Renal cortical epithelial cell (primary cell): ENCODE measurements at regions not wholly inside any gene's neighbourhood (a gene's known extent, or its start where the extent isn't known, plus 50 kb on each side); places are given as distances from the start of the nearest gene placed in this dataset.
A peak's percentile ranks its signal among the peaks of the same experiment; 100 is the strongest.
"Not testable (repeated sequence)": the region's sequence is repeated elsewhere in the genome, so short reads cannot be mapped to it uniquely, and the experiment has no call there.

ENCODE experiments used
- DNase-seq: peaks from one replicate; pipeline ENCODE4 v3.0.0-alpha.2; 2011; ENCODE audit warnings: low read depth

DNA sequence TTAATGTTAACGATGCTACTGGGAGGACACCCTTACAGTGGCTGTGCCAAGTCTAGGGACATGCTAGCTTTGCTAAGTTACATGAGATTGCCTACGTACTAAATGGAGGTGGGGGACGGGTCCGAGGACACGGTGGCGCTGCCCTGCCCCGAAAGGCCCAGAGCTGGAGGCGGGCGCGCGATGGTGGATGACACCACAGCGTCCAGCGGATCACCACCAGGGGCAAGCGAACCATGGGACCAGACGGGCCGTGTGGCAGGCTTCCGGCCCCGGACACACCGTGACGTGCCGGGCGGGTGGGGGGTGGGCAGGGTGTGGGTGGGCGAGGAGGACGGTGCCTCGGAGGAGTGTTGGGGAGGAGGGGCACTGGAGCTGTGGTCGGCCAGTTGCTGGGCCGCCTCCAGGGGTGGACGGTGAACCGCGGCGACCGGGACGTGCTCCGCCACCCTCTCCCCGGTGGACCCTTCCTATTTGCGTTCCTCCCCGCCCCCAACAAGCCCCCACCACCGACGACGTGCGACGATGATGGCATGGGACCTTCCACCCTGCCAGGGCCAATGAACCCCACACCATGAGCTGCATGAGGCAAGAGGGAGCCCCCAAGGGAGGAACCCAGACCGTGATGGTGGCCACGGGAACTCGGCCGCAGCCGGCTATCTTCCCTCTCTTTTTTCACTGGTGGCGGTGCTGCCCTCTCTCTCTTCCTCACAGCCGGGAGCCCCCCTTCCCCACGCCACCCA, 773.3 kb upstream of the DEFB115 start:
- no peak for DNase-seq

DNA sequence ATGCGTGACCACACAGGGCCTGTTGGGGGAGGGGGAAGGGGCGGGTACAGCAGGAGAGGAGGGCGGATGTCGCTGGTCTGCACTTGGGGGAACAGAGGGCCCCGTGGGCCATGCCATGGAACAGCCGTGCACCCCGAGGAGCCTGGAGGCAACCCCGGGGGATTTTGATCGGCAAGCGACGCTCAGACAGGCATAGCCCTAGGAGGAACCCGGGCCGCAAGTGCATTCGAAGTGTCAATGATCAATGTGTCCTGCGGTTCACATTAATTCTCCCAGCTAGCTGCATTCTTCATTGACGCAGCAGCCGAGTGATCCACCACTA, 772.8 kb upstream of the DEFB115 start:
- no peak for DNase-seq

DNA sequence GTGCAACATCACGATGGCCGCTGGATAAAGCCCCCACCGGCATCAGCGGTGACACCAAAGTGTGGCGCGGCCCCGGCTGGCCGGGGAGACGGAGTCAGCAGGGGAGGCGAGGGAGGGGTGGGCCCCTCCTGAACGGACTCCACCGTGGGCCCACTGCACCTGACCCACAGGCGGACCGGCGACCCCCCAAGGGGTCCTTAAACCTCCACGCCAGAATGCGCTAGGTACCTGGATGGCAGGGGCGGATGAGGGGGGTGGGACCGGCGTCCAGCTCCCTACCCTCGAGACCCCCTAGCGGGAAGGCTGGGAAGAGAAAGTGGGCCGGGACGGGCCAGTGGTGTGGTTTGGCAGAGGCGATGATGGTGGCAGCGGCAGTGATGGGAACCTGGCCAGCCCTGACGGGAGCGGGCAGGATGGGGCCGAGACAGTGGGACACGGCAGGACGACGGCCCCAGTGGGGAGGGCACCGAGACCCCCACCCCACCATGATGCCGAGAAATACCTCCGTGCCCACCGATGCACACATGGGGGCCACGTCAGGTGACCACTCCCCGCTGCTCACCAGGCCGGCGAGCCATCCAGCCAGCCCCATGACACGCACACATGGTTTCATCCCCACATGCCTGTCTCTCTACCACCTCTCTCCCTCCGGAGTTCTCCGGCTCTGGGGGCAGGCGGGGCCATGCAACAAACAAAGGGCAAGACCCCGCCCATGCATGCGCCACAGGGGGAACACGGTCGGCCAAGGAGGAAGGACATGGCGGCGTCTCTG, 771.9 kb upstream of the DEFB115 start:
- no peak for DNase-seq

DNA sequence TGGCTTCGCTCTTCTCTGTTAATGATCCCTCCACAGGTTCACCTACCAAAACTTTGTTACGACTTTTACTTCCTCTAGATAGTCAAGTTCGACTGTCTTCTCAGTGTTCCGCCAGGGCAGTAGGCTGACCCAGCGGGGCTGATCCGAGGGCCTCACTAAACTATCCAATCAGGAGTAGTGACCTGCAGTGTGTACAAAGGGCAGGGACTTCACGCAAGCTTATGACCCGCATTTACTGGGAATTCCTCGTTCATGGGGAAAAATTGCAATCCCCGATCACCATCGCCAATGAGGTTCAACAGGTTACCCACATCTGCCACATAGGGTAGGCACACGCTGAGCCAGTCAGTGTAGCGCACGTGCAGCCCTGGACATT, 771.4 kb upstream of the DEFB115 start:
- no peak for DNase-seq

DNA sequence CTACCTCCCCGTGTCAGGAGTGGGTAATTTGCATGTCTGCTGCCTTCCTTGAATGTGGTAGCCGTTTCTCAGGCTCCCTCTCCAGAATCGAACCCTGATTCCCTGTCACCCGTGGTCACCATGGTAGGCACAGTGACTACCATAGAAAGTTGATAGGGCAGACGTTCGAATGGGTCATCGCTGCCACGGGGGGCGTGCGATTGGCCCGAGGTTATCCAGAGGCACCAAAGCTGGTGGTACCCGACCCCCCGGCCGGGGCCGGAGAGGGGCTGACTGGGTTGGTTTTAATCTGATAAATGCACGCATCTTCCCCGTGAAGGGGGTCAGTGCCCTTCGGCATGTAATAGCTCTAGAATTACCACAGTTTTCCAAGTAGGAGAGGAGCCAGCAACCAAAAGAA, 770.0 kb upstream of the DEFB115 start:
- DNase-seq, result not testable (repeated sequence)

DNA sequence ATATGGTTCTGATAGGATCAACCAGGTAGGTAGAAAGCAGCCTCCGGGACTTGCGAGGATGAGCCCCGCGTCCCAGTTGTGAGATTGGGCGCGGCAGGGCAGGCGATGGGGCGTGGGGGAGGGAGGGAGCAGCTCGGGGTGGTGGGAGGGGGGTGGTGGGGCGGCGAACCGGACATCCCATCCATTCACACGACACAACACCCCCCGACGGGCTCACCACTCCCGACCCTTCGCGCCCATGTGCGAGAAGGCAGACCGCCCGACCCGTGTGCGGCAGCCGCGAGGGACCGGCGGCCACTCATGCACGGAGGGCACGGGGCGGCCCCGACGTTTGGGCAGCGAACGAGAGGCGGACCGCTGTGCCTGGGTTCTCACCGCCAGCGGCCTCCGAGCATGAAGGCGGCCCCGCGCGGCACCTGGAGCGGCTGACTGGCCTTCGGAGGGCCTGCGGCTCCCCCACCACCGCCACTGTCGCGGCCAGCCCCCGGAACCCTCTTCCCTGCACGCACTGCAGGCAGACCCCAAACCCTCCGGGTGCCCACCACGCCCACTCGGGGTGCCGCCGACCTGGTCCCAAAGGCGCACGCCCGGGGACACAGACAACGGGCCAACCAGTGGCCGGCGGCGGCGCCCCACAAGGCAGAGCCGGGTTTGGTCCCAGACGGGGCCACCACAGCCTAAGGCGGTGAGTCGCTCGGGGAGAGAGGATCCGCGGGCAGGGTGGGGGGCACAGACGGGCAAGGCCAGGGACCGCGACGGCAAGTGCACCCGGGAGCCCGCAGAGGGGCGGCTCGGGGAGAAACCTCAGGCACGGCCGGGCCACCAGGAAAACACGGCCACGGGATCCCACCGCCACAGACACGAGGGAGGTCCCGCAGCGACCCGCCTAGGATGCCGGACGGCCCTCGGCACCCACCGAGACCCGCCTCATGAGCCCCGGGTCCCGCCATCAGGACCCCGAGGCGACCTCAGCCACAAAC, 769.2 kb upstream of the DEFB115 start:
- DNase-seq, result no peak

DNA sequence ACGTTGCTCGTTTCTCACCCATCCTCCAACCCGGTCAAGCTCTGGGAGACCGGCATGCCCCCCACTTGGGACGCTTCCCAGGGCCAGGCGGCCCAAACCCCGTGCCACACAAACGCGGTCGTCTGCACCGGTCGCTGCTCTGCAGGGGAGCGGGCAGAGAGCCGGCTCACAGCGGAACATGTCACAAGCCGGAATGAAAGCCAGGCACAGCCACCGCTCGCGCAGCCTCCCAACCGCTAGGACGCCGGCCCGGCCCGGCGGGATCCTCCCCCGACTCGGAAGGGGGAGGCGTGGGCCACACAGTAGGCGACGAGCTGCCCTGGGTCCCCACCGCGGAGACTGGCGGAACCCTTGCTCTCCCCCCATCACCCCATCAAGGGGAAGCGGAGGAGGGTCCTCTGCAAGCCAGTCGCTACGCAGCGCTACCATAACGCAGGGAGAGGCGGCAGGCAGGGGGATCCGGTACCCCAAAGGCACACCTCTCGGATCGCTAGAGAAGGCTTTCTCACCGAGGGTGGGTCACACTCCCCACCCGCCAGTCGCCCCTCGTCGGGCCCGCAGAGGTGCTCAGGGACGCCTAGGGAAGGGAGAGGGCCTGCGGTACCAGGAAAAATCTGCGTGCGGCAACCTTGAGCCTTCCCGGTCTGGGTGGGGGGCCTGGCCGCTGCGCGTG, 768.4 kb upstream of the DEFB115 start:
- DNase-seq, result no peak

DNA sequence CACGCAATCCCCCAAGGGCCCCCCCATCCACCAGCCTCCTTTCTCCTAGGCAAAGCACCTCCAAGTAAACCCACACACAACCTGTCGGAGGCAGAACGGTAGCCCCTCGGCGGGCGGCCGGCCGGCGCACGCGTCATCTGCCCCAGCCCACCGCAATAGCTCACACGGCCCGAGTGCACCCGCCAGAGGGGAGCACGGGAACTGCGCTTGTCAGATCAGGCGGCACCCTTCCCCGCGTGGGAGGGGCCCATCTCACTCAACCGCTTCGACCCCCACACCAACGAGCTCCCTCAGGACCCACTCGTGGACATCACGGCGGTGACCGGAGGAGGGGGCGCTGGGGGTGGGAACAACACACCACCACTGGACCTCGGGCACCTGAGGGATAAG, 767.9 kb upstream of the DEFB115 start:
- no peak for DNase-seq

DNA sequence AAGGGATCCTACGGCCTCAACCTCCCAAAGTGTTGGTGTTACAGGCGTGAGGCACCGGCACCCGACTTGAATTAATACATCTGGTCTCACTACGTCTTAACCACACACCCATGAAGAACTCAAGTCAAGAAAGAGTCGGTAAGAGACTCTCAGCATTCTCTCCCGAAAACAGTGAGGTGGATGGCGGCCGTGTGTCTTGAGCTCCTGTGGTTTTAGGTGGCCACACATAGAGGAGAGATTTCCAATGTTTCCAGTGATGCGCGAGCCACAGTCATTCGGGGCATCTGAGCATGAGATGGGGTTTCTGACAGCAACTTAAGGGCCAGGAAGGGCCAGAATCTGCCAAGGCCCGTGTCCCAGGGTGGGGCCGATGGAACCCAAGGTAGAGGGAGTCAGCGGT, 766.4 kb upstream of the DEFB115 start:
- DNase-seq, result no peak

DNA sequence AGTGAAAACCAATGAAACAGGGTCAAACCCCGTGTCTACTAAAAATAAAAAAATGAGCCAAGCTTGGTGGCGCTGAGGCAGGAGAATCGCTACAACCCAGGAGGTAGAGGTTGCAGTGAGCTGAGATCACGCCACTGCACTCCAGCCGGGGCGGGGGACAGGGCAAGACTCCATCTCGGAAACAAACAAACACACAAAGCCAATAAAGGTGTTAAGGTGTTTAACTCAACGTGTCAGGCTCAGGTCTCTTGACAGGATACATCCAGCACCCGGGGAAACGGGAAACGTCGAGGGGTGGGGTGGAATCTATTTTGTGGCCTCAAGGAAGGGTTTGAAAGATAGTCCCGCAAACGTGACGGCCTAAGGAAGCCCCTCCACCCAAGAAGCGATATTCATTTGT, 760.8 kb upstream of the DEFB115 start:
- DNase-seq, result not testable (repeated sequence)

DNA sequence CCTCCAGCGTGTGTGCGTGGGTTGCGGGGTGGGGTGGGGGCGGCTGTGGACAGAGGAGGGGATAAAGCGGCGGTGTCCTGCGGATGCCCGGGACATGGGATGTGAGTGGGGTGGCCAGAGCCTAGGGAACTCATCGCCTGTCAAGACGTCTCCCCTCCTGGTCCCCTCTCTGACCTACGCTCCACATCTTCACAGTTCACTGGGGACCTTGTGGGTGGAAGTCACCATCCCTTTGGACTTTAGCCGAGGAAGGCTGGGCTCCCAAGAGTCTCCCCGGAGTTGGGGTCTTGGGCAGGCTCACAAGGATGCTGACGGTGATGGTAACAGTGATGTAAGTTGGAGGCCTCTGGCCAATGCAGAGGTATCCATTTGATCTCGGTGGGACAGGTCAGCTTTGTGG, 760.3 kb upstream of the DEFB115 start:
- DNase-seq, result not testable (repeated sequence)

DNA sequence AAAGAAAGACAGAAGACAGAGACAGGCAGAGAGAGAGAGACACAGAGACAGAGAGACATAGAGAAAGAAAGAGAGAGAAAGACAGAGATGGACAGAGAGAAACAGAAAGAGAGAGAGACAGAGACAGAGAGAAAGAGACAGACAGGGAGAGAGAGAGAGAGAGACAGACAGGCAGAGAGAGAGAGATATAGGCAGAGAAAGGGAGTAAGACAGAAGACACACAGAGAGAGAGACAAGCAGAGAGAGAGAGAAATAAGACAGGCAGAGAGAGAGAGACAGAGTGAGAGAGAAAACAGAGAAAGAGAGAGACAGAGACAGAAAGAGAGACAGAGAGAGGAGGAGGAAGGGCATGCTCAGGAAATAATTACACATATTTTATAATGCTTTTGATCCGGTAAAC, 758.3 kb upstream of the DEFB115 start:
- no peak for DNase-seq

DNA sequence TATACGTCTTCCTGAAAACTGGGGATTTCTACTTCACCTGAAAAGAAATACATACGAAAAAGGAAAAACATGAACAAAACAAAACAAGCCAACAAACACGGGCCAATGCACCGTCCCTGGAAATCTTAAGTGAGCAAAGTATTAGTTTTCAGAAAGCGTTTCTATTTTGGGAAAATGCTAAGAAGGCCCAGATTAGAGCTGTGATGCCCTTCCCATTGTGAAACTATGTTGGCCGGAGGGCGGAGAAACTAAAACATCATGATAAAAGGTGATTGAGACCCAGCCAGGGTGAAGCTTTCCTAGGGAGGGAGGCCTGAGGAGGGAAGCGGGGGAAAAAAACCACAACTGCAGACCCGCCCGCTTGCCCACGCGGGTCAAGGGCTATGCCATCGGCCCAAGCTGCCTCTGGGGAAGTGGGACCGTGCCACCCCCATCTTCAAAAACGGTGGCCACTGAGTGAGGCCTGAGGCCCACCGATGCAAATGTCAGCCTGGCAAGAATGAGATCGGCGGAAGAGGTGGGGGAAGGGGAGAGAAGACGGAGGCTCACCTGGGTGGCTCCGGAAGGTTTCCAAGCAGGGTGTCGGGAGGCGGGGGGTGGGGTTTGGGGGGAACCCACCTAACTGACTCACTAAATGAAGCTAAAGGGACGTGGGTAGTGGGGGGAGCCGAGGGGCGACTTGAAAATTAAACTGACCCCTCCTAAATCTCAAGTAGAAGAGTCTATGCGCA, 757.6 kb upstream of the DEFB115 start:
- not testable (repeated sequence) for DNase-seq

DNA sequence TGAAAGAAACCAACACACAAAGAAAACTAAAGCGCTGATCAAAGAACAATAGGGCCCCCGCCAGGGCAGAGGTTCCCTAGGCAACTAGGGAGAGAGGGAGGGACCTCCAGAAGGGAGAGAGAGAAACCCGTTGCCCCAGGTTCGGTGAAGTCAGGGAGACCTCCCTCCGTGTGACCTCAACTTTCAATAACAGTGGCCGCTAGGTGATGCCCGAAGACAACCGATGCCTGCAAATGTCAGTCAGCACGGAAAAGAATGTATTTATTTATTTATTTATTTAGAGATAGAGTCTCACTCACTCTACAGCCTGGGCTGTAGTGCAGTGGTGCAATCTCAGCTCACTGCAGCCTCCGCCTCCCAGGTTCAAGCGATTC, 757.0 kb upstream of the DEFB115 start:
- peak; percentile 35 for DNase-seq

DNA sequence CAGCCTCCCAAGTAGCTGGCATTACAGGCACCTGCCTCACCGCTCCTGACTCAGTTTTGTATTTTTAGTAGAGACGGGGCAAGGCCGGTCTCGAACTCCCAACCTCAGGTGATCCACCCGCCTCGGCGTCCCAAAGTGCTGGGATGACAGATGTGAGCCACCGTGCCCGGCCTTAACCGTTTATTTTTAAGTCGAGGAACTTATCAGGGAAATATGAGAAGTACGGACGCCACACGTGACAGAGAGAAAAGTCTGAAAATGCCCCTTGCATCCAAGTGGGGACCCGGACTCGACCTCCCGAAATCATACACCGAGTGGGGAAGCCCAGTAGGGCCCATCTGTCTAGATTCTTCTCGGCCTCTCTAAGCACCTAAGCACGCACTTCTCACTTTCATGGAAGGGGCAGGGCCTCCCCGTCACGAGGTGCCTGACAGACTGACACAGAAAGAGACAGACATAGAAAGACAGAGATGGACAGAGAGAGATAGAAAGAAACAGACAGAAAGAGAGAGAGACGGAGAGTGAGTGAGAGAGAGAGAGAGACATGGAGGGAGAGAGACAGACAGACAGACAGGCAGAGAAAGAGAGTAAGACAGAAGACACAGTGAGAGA, 756.5 kb upstream of the DEFB115 start:
- DNase-seq, result no peak

DNA sequence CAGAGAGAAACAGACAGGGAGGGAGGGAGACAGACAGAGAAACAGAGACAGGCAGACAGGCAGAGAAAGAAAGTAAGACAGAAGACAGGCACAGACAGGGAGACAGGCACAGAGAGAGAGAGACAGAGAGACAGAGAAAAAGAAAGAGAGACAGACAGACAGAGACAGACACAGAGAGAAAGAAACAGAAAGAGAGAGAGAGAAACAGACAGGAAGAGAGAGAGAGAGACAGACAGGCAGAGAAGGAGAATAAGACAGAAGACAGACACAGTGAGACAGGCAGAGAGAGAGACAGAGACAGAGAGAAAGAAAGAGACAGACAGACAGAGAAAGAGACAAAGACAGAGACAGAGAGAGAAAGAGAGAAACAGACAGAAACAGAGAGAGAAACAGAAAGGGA, 754.8 kb upstream of the DEFB115 start:
- DNase-seq, result no peak

DNA sequence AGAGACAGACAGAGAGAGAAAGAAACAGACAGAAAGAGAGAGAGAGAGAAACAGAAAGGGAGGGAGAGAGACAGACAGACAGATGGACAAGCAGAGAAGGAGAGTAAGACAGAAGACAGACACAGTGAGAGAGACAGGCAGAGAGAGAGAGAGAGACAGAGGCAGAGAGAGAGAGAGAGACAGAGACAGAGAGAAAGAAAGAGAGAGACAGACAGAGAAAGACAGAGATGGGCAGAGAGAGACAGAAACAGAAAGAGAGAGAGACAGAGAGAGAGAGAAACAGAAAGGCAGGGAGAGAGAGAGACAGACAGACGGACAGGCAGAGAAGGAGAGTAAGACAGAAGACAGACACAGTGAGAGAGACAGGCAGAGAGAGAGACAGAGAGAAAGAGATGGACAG, 754.3 kb upstream of the DEFB115 start:
- not testable (repeated sequence) for DNase-seq

DNA sequence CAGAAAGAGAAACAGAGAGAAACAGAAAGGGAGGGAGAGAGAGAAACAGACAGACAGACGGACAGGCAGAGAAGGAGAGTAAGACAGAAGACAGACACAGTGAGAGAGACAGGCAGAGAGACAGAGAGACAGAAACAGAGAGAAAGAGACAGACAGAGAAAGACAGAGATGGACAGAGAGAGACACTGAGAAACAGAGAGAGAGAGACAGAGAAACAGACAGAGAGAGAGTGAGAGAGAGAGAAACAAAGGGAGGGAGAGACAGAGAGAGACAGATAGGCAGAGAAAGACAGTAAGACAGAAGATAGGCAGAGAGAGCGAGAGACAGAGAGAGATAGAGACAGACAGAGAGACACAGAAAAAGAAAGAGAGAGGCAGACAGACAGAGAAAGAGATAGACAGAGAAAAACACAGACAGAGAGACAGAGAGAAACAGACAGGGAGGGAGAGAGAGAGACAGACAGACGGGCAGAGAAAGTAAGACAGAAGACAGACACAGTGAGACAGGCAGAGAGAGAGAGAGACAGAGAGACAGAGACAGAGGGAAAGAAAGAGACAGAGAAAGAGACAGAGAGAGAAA, 753.4 kb upstream of the DEFB115 start:
- DNase-seq, result no peak

DNA sequence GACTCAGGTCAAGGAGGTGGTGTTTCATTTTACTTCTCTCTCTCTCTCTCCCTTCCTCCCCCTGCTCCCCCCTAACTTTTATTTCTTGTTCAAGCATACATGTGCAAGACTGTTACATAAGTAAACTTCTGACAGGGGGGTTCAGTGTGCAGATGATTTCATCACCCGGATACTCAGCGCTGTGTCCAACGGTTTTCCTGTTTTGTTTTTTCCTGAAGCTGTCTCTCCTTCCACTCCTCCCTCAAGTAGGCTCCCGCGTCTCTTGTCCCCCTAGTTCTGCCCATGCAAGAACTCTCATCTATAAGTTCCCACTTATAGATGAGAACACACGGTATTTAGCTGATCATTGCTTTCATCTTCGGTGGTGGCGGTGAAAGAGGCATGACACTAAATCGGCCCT, 751.9 kb upstream of the DEFB115 start:
- no peak for DNase-seq

DNA sequence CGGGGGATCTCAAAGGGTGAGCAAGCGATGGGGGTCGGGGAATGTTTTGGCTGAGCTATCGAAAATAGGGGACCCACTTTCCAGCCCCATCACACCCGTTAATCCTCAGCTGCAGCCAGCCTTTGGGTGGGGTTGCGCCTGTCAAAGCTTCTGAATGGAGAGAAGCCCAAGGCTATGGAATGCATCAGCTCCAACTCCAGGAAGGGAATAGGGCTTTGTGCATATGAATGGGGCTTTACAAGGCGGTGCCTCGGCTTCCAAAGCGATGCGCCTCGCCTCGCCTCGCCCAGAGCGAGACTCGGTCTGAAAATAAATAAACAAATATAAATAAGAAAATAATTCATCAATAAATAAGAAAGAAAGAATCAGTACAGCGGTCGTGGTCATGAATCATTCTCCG, 751.4 kb upstream of the DEFB115 start:
- no peak for DNase-seq

DNA sequence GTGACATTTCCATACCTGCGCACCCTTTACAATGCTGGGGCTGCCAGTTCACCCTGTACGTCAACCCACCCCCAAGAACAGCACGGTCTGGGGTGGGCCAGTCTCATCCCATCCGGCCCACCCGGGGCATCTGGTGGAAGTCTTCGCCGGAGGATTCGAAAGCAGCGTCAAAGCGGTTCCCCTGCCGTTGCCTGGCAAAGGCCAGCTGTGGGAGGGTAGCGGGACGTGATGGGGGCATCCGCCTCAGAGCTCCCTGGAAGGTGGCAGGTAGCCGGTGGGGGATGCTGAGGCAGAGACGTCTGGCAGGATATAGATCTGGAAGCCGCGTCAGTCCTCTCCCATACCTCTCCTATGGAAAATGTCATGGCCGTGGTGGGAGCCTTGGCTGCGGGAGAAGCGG, 749.1 kb upstream of the DEFB115 start:
- DNase-seq, result not testable (repeated sequence)
